Gastrocnemius medialis (tissue), 4 donors: ENCODE measurements at regions not wholly inside any gene's neighbourhood (a gene's known extent, or its start where the extent isn't known, plus 50 kb on each side); places are given as distances from the start of the nearest gene placed in this dataset.

ENCODE experiments used
- CTCF ChIP-seq, 5 experiments: fragments of 450-650 bp in 3 of 5; fragments of 200-600 bp in 2 of 5; sonication (generic) in 2 of 5; IDR thresholded peaks in 4 of 5; conservative IDR thresholded peaks in 1 of 5; 1 replicate in 4 of 5; 2 replicates in 1 of 5; pipeline ENCODE4 v1.5.1; 2016 to 2019; ENCODE audit warnings: antibody characterized with exemption in 5 of 5, mild to moderate bottlenecking in 3 of 5, moderate library complexity in 3 of 5
- POLR2A ChIP-seq, 2 donors: fragments of 450-650 bp; IDR thresholded peaks; one replicate each; pipeline ENCODE4 v1.6.1; 2017; ENCODE audit warnings: antibody characterized with exemption in 2 of 2, mild to moderate bottlenecking in 2 of 2, moderate library complexity in 2 of 2

DNA sequence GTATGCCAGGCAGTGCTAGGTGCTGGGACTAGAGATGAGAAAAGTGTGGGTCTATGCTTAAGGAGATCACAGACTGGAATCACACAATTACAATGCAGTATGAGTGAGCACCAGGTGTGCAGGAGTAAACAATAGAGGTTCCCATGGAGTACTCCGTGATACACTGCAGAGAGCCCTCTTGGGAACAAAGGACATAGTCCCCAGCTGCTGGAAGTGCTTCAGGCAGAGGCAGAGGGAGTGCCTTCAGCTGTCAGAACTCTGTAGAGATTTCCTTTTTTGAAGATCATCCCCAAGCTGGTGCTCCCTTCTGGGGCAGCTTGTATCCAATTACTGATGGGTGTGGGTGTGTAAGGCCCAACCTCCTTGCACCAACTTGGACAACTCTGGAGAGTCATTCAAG, 143.5 kb upstream of the PLET1 start:
- TF ChIP-seq CTCF (IDR thresholded peaks at IDR 0.05 in 4 of 5, conservative IDR thresholded peaks at IDR 0.05 in 1 of 5) (no peak), POLR2A (IDR thresholded peaks at IDR 0.05) (no peak)
